ENCODE measurements at regions not wholly inside any gene's neighbourhood (a gene's known extent, or its start where the extent isn't known, plus 50 kb on each side); places are given as distances from the start of the nearest gene placed in this dataset.

DNA sequence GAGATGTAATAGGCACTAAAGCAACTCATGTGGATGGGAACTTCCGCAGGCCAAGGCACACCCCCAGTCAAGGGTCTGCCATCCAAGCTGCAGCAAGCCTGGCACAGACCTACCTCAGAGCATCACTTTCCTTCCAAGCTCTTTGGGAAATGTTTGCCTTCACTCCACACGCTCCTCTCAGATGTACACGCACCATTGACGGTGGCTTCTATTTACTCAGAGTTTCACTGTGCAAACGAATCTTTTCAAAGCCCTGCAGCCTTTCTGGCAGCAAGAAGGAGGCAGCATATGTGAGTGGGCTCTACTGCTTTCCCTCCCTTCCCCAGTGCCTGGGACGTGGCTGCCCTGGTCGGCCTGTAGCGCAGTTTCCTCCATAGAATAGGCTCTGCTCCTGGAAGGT lies 60.9 kb upstream of the USP47 start:
- no peak for DNase-seq (ENCODE audit: low spot score)
- Histone ChIP-seq H3K27ac (ENCODE audit: low read depth) (no peak overlapping the region), H3K4me1 (ENCODE audit: insufficient read depth) (no peaks in the 10 kb centered on the region), H3K4me3 (no peak overlapping the region), H2AFZ (no peak overlapping the region), H3K79me2 (replicated peaks; ENCODE audit: insufficient read depth) (no peaks in the 10 kb centered on the region), H3K36me3 (ENCODE audit: insufficient read depth) (no peaks in the 10 kb centered on the region), H4K20me1 (replicated peaks; ENCODE audit: insufficient read depth) (no peaks in the 10 kb centered on the region), H3K4me2 (no peak overlapping the region), H3K9me2 (ENCODE audit: insufficient read depth) (no peaks in the 10 kb centered on the region; the same call in 1 of the 2 replicates), H3F3A (replicated peaks; ENCODE audit: low read depth) (no peaks in the 10 kb centered on the region), H3K27me3 (ENCODE audit: insufficient read depth) (no peaks in the 10 kb centered on the region)
- TF ChIP-seq REST (IDR thresholded peaks at IDR 0.05; ENCODE audit: unreplicated experiment) (no peak), STAT1 (IDR thresholded peaks at IDR 0.05; ENCODE audit: unreplicated experiment) (no peak), ETS1 (IDR thresholded peaks at IDR 0.05) (no peak), ZNF114 (CRISPR knock-in tag; IDR thresholded peaks at IDR 0.05) (no peak), ZNF462 (CRISPR knock-in tag; IDR thresholded peaks at IDR 0.05) (no peak), EZH2 (IDR thresholded peaks at IDR 0.05; ENCODE audit: low read depth, unreplicated experiment) (no peak), EZH2phosphoT487 (IDR thresholded peaks at IDR 0.05; ENCODE audit: unreplicated experiment) (no peak), CTCF (conservative IDR thresholded peaks at IDR 0.05; ENCODE audit: low read depth in 2 of 2) (no peak), POLR2AphosphoS5 (IDR thresholded peaks at IDR 0.05; ENCODE audit: low read depth) (no peak), CREB1 (CRISPR knock-in tag; IDR thresholded peaks at IDR 0.05; ENCODE audit: low read depth) (no peak), ZNF331 (CRISPR knock-in tag; IDR thresholded peaks at IDR 0.05; ENCODE audit: low read depth) (no peak), JUNB (IDR thresholded peaks at IDR 0.05; ENCODE audit: unreplicated experiment) (no peak), NANOG (IDR thresholded peaks at IDR 0.05; ENCODE audit: borderline replicate concordance) (no peak)
- Mint-ChIP-seq H3K9me3 (peaks cover 9% of the 10 kb centered on the region), H3K4me1 (peaks cover 4% of the 10 kb centered on the region; the same call in 2 of the 3 replicates), H3K4me3 (no peak overlapping the region), H3K36me3 (ENCODE audit: low read depth) (0 out of 3 replicates have a peak, but pooled peaks cover 4% of the 10 kb centered on the region), H3K27me3 (ENCODE audit: insufficient read depth, low read depth, poor library complexity) (peaks cover 11% of the 10 kb centered on the region), H3K27ac (no peak overlapping the region)
- no peak for ATAC-seq
